ENCODE measurements at regions not wholly inside any gene's neighbourhood (a gene's known extent, or its start where the extent isn't known, plus 50 kb on each side); places are given as distances from the start of the nearest gene placed in this dataset.

DNA sequence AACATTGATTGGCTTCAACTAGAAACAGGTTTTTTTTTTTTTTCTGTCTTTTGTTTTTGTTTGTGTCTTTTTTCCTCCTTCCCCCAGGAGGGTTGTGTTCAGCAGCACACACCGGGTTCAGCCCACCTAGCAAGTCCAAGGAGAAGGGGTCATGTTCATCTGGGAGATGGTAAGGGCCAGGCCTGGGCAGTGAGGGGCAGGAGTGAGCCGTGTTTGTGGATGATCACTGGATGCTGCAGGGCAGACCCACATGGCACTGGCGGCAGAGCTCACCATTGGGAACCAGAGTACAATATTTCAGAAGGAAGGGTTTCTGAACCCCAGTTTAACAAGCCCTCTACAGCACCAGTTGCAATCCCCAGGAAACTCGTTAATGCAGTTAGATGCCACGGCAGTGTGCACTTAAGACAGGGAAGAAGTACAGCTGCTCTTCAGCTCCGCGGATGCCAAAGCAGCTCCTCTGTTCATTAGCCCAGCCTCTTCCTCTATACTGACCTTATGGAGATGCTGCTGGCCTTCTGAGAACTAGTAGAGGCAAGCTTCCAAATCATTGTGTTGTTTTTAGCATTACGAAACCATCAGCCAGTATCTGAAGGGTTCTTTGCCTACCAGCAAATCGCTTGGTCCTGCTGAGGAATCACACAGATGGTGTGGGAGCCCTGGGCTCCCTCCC is 508.2 kb upstream of the WWC1 start:
- no peaks in the 10 kb centered on the region for H3K9me3 ChIP-seq (ENCODE audit: low read depth)
- no peaks in the 10 kb centered on the region for H3K9me2 ChIP-seq (replicated peaks; ENCODE audit: insufficient read depth)
- H4K20me1 ChIP-seq (ENCODE audit: insufficient read depth, poor library complexity, severe bottlenecking), result no peaks in the 10 kb centered on the region
- H3K4me2 ChIP-seq, result no peak overlapping the region
- H3K79me2 ChIP-seq, result no peaks in the 10 kb centered on the region
- H3K27ac ChIP-seq, result no peak overlapping the region
- no peaks in the 10 kb centered on the region for H3K36me3 ChIP-seq (replicated peaks; ENCODE audit: insufficient read depth, low read depth)
- TF ChIP-seq EZH2 (IDR thresholded peaks at IDR 0.05; ENCODE audit: borderline replicate concordance) (no peak), EZH2phosphoT487 (IDR thresholded peaks at IDR 0.05; ENCODE audit: low read depth, severe bottlenecking, unreplicated experiment) (no peak)
- TF ChIP-seq, protein P1, sequence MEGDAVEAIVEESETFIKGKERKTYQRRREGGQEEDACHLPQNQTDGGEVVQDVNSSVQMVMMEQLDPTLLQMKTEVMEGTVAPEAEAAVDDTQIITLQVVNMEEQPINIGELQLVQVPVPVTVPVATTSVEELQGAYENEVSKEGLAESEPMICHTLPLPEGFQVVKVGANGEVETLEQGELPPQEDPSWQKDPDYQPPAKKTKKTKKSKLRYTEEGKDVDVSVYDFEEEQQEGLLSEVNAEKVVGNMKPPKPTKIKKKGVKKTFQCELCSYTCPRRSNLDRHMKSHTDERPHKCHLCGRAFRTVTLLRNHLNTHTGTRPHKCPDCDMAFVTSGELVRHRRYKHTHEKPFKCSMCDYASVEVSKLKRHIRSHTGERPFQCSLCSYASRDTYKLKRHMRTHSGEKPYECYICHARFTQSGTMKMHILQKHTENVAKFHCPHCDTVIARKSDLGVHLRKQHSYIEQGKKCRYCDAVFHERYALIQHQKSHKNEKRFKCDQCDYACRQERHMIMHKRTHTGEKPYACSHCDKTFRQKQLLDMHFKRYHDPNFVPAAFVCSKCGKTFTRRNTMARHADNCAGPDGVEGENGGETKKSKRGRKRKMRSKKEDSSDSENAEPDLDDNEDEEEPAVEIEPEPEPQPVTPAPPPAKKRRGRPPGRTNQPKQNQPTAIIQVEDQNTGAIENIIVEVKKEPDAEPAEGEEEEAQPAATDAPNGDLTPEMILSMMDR (IDR thresholded peaks at IDR 0.05; ENCODE audit: poor library complexity), result no peak
- no peak for DNase-seq (ENCODE audit: low spot score)
- no peaks in the 10 kb centered on the region for H3K27me3 ChIP-seq
- no peak overlapping the region for H3K4me3 ChIP-seq
- no peak overlapping the region for H2AFZ ChIP-seq
- no peaks in the 10 kb centered on the region for H3K4me1 ChIP-seq (ENCODE audit: insufficient read depth)
- WGBS (ENCODE audit: low lambda C conversion rate, missing lambda C conversion rate), result 83% methylated on average over 9 of the region's 9 CpGs

DNA sequence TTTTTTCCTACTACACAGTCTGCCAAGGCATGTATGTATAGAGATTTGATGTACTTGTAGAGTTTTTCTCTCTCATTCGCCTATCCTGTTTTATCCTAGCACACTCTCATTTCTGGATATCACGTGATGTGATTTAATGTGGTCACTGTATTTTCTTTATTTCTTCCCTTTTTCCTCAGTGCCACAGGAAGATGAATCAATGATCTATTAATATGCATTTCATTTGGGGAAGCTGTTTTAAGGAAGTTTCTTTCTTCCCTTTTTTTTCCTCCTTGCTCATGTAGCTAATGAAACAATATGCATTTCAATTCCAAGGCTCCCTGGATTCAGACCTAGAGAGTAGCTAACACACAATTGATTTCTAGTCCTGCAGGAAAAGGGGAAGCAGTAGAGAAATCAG is 506.3 kb upstream of the WWC1 start:
- Histone ChIP-seq H3K9me3 (ENCODE audit: low read depth) (no peaks in the 10 kb centered on the region), H3K79me2 (no peaks in the 10 kb centered on the region), H3K4me1 (ENCODE audit: insufficient read depth) (no peaks in the 10 kb centered on the region), H3K36me3 (replicated peaks; ENCODE audit: insufficient read depth, low read depth) (no peaks in the 10 kb centered on the region), H3K4me3 (no peak overlapping the region), H3K27me3 (no peaks in the 10 kb centered on the region), H2AFZ (no peak overlapping the region), H3K27ac (no peak overlapping the region), H4K20me1 (ENCODE audit: insufficient read depth, poor library complexity, severe bottlenecking) (no peaks in the 10 kb centered on the region), H3K9me2 (replicated peaks; ENCODE audit: insufficient read depth) (no peaks in the 10 kb centered on the region), H3K4me2 (no peak overlapping the region)
- 94% methylated on average over 2 of the region's 2 CpGs for WGBS (ENCODE audit: low lambda C conversion rate, missing lambda C conversion rate)
- DNase-seq (ENCODE audit: low spot score), result no peak
- TF ChIP-seq EZH2 (IDR thresholded peaks at IDR 0.05; ENCODE audit: borderline replicate concordance) (no peak), EZH2phosphoT487 (IDR thresholded peaks at IDR 0.05; ENCODE audit: low read depth, severe bottlenecking, unreplicated experiment) (no peak)
- TF ChIP-seq, protein P1 (IDR thresholded peaks at IDR 0.05; ENCODE audit: poor library complexity), result no peak

DNA sequence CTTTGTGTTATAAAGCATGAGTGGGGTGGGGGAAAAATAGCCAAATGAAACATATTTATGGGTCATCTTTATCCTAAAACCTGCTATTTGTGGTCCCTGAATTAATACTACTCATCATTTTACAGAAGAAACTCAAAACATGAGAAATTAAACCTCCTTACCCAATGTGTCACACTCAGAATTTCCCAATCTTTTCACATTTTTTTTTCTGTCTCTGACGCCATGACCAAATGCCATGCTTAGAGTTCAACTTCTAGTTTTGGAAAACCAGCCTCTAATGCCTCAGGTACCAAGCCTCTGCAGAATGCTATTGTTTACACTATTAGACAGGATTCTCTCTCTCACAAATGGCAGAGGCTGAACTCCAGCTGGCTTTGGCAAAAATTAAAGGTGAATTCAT is 505.5 kb upstream of the WWC1 start:
- Histone ChIP-seq H3K79me2 (no peaks in the 10 kb centered on the region), H3K4me1 (ENCODE audit: insufficient read depth) (no peaks in the 10 kb centered on the region), H3K36me3 (replicated peaks; ENCODE audit: insufficient read depth, low read depth) (no peaks in the 10 kb centered on the region), H3K4me3 (no peak overlapping the region), H3K27ac (no peak overlapping the region), H3K9me3 (ENCODE audit: low read depth) (no peaks in the 10 kb centered on the region), H3K9me2 (replicated peaks; ENCODE audit: insufficient read depth) (no peaks in the 10 kb centered on the region), H3K27me3 (no peaks in the 10 kb centered on the region), H4K20me1 (ENCODE audit: insufficient read depth, poor library complexity, severe bottlenecking) (no peaks in the 10 kb centered on the region), H2AFZ (no peak overlapping the region), H3K4me2 (no peak overlapping the region)
- WGBS (ENCODE audit: low lambda C conversion rate, missing lambda C conversion rate), result 84% methylated on average over 1 of the region's 1 CpG
- DNase-seq (ENCODE audit: low spot score), result no peak
- TF ChIP-seq EZH2 (IDR thresholded peaks at IDR 0.05; ENCODE audit: borderline replicate concordance) (no peak), EZH2phosphoT487 (IDR thresholded peaks at IDR 0.05; ENCODE audit: low read depth, severe bottlenecking, unreplicated experiment) (no peak)
- TF ChIP-seq, protein P1 (IDR thresholded peaks at IDR 0.05; ENCODE audit: poor library complexity), result no peak

Data from hepatocyte (in vitro differentiated cells).